Fibroblast of mammary gland (primary cell): ENCODE measurements at regions not wholly inside any gene's neighbourhood (a gene's known extent, or its start where the extent isn't known, plus 50 kb on each side); places are given as distances from the start of the nearest gene placed in this dataset.

ENCODE experiments used
- DNase-seq: peaks from one replicate; pipeline ENCODE4 v3.0.0-alpha.2; 2010; ENCODE audit warnings: low read depth
- H3K4me3 ChIP-seq: 2 replicates; pipeline ENCODE4 v1.5.1; 2011; ENCODE audit warnings: low read depth, mild to moderate bottlenecking, low read length, moderate library complexity; ENCODE audit not compliant: control insufficient read depth
- CTCF ChIP-seq: conservative IDR thresholded peaks from 2 replicates; pipeline ENCODE4 v1.5.1; 2011; ENCODE audit warnings: low read depth, low read length, inconsistent platforms; ENCODE audit not compliant: control insufficient read depth, insufficient read depth

GRCh38 chr18:32621034-32621433 is 150.4 kb upstream of the GAREM1 start:
- no peak for DNase-seq

GRCh38 chr18:32618546-32618945 is 147.9 kb upstream of the GAREM1 start:
- TF ChIP-seq CTCF = no peak
- DNase-seq = no peak
- no peak overlapping the region for H3K4me3 ChIP-seq

More at GRCh38 chr18:32621034-32621433, 150.4 kb upstream of the GAREM1 start:
- H3K4me3 ChIP-seq = no peak overlapping the region
- TF ChIP-seq CTCF = no peak

- H3K4me3 ChIP-seq = no peak overlapping the region
- DNase-seq = no peak
- no peak for TF ChIP-seq CTCF
These were observed 143.1 kb upstream of the GAREM1 start for GRCh38 chr18:32613821-32614220.

- TF ChIP-seq CTCF = no peak
These were observed 142.0 kb upstream of the GAREM1 start for GRCh38 chr18:32612651-32613050.

GRCh38 chr18:32610176-32610575 is 139.5 kb upstream of the GAREM1 start:
- no peak for TF ChIP-seq CTCF
- no peak for DNase-seq
- H3K4me3 ChIP-seq = no peak overlapping the region

More at GRCh38 chr18:32612651-32613050, 142.0 kb upstream of the GAREM1 start:
- H3K4me3 ChIP-seq = no peak overlapping the region
- DNase-seq = no peak

GRCh38 chr18:32607816-32608215 is 137.1 kb upstream of the GAREM1 start:
- H3K4me3 ChIP-seq = no peak overlapping the region
- TF ChIP-seq CTCF = no peak
- no peak for DNase-seq

DNA sequence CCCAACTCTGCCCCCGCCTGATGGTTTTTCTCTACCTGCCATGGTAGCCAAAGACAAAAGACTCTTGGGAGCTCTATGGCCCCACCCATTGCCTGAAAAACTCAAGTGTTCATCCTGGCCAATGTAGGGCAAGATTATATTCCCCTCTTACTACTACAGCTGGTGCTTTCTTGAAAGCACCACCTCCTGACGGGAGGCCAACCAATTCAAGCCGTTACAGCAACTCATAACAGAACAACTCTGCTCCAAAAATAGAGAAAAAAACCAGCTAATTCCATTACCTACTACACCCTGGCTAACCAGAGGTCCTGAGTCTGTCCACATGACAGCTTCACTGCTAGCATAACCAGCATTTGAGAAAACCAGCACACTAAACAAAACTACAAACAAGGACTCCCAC is 127.5 kb upstream of the GAREM1 start:
- no peak for TF ChIP-seq CTCF
- no peak for DNase-seq

More for the DNA sequence above, 127.5 kb upstream of the GAREM1 start:
- H3K4me3 ChIP-seq = no peak overlapping the region
